GM12873 (cell line): ENCODE measurements at regions not wholly inside any gene's neighbourhood (a gene's known extent, or its start where the extent isn't known, plus 50 kb on each side); places are given as distances from the start of the nearest gene placed in this dataset.

Experiments
- TF ChIP-seq, protein P1 (sequence below): IDR thresholded peaks from 2 replicates; pipeline ENCODE4 v1.5.1; 2012; ENCODE audit warnings: low read depth, mild to moderate bottlenecking, moderate library complexity, low read length, control low read depth; ENCODE audit not compliant: insufficient read depth; ENCODE audit errors: missing control alignments

DNA sequence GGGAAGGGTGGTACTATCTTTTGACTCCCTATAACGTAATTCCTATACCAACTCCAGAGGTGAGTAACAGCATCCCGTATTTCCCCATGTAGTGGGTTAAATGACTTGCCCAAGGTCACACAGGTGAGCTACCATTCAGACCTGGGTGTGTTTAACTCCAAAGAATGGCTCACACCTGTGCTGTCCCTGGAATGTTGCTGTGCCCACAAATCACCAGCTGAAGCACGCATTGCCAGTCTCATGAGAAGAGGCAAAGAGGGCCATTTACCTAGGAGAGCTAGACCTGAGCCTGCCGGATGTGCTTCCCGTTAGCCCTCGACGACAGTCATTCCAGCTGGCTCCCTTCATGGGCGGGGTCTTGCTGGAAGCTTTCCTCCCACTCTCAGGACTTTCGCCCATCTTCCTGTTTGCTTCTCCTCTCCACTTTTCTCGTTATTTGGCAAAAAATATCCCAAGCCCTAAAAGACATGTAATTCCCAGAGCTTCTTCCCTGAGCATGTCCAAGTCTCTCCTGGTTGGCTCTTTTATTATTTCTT is 106.6 kb upstream of the VASH1 start:
- TF ChIP-seq, protein P1, sequence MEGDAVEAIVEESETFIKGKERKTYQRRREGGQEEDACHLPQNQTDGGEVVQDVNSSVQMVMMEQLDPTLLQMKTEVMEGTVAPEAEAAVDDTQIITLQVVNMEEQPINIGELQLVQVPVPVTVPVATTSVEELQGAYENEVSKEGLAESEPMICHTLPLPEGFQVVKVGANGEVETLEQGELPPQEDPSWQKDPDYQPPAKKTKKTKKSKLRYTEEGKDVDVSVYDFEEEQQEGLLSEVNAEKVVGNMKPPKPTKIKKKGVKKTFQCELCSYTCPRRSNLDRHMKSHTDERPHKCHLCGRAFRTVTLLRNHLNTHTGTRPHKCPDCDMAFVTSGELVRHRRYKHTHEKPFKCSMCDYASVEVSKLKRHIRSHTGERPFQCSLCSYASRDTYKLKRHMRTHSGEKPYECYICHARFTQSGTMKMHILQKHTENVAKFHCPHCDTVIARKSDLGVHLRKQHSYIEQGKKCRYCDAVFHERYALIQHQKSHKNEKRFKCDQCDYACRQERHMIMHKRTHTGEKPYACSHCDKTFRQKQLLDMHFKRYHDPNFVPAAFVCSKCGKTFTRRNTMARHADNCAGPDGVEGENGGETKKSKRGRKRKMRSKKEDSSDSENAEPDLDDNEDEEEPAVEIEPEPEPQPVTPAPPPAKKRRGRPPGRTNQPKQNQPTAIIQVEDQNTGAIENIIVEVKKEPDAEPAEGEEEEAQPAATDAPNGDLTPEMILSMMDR, result no peak

DNA sequence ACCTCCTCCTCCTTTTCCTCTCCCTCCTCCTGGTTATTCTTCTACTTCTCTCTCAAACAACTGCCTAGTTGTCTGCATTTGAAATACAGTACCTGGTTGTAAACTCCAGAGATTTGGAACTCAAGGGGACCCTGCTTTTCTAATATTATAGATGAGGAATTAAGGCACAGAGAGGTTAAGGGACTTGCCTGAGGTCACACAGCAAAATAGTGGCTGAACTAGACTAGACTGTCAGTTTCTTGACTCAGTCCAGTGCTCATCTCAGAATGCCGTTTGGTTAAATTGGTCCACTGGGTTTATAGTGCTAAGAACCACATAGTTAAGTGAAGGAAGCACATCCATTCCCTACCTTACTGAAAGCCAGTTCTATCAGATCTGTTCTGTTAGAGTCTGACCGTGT is 105.9 kb upstream of the VASH1 start:
- TF ChIP-seq, protein P1, result no peak

DNA sequence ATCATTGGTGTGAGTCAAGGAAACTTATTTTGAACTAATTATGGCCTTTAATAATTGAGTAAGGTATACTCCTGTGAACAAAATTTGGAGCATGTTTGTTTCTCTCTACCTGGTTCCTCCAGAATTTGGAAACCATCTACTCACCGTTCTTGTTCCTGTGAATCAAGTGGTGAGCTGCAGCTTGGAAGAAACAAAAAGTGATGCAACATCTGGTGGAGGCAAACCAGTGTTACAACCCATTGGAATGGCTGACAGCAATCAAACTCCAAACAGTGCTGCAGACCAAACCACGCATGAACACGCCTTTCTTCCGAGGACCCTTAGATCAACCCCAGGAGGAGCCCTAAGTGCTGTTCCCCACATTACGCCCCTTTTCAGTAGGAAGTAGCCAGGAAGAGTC is 104.7 kb upstream of the VASH1 start:
- TF ChIP-seq, protein P1, result no peak

DNA sequence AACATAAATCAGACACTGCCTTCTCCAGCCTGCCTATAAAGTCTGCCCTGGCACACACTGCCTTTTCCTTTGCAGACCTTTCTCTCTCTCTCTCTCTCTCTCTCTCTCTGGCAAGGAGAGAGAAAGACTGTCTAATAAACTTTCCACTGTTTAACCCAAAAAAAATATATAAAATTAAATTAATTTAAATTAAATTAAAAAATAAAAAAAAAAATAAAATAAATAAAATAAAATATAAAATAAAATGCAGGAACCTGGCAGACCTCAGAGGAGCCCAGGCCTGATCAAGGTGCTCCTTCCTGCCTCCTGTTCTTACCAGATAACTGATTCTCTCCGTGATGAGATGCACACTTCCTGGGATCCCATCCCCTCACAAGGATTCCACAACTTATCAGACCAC is 103.9 kb upstream of the VASH1 start:
- TF ChIP-seq, protein P1, result no peak

DNA sequence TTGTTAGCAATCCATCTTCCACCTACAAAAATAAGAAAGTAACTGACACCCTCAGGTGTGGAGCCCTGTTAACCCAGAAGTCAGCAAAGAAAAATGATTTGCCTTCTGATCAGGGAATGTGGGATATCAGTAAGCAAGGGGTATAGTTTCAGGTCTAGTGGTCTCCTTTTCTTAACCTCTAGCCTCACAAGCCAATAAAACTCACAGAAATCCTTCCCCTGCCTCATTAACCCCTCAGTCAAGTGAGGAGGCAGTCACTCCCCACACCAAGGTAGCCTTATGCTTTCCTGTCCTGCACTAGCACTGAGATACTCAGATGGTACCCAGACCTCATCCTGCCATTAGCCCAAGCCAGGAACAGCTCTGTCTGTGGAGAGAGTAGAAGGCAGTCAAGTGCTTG is 103.4 kb upstream of the VASH1 start:
- TF ChIP-seq, protein P1, result no peak

DNA sequence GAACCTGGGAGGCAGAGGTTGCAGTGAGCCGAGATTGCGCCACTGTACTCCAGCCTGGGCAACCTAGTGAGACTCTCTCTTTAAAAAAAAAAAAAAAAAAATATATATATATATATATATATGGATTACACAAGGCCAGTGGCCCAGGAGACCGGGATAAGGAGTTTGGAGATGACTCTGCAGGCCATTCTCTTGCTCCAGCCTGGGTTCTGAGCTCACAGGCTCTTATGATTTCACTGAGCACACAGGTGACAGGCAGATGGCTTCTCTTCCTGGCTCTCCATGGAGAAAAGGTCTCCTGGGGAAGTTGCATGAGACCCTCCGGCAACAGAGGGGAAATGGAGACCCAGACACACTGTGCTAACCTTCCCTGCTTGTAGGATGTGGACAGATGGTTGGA is 98.7 kb upstream of the VASH1 start:
- TF ChIP-seq, protein P1, result no peak

DNA sequence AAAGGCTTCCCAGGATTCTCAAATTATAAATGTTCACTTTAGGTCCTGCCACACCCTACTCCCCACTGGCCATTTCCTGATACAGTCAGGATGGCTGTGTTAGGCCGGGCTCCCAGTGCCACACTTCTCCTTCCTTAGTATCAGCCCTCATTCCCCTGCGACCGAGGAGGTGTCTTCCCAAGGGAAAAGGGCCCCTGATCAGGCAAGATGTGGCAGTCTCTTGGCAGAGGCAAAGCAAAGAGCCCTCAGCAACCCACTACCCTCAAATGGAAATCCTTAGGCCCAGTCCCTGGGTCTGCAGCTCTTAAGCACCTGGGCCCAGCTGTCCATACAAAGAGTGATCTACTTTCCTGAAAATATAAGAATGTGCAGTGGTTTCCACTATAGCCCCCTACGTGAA is 96.5 kb upstream of the VASH1 start:
- TF ChIP-seq, protein P1, result no peak
